ENCODE measurements at regions not wholly inside any gene's neighbourhood (a gene's known extent, or its start where the extent isn't known, plus 50 kb on each side); places are given as distances from the start of the nearest gene placed in this dataset.

DNA sequence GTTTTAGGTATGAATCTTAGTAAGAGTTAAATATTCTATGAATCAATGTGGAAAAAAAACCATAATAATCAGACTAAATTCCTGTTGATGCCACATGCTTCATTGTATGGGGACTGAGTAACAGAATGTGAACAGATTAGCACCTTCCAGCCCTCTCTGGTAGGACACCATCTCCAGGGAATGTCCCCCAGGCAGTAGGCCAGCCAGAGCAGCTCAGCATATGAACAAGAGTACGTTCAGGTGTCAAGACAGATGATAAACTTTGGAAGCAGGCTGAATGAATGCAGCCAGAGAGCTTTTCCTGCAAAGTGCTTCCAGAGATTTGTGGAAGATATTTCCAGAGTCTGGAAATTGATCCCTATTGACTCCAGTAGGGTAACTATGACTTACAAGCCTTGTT, 204.4 kb downstream of the RPS29 start:
- intact Hi-C loops (cut with DNase I), result no loop called here
- 44 to 69% (median 48%) methylated on average over 1 of the region's 1 CpG for WGBS, 3 donors
- no peak for TF ChIP-seq EP300 (IDR thresholded peaks at IDR 0.05)
- TF ChIP-seq POLR2A (IDR thresholded peaks at IDR 0.05), result no peak
- Histone ChIP-seq H3K36me3 (no peaks in the 10 kb centered on the region), H3K27me3 (no peaks in the 10 kb centered on the region), H3K4me1 (ENCODE audit: insufficient read depth) (no peaks in the 10 kb centered on the region), H3K27ac (no peak overlapping the region), H3K9me3 (no peaks in the 10 kb centered on the region), H3K4me3 (no peak overlapping the region)
- no peak for DNase-seq

- no peaks in the 10 kb centered on the region for H3K27me3 ChIP-seq
- H3K27ac ChIP-seq, result no peak overlapping the region
- H3K36me3 ChIP-seq, result no peaks in the 10 kb centered on the region
- intact Hi-C loops (cut with DNase I), result no loop called here
- 89 to 93% (median 92%) methylated on average over 3 of the region's 3 CpGs for WGBS, 3 donors
- peaks cover 3% of the 10 kb centered on the region for H3K4me1 ChIP-seq (ENCODE audit: insufficient read depth)
- no peak for DNase-seq
- H3K4me3 ChIP-seq, result no peak overlapping the region
- TF ChIP-seq POLR2A (IDR thresholded peaks at IDR 0.05), result no peak
- TF ChIP-seq EP300 (IDR thresholded peaks at IDR 0.05), result no peak
- no peak for TF ChIP-seq CTCF (IDR thresholded peaks at IDR 0.05)
- no peaks in the 10 kb centered on the region for H3K9me3 ChIP-seq
These were observed 218.5 kb downstream of the RPS29 start for GRCh38 chr14:49367696-49368095.

GRCh38 chr14:49366416-49366815, 219.8 kb downstream of the RPS29 start:
- no peak for DNase-seq
- intact Hi-C loops (cut with DNase I), result no loop called here
- Histone ChIP-seq H3K27ac (no peak overlapping the region), H3K36me3 (no peaks in the 10 kb centered on the region), H3K9me3 (no peaks in the 10 kb centered on the region), H3K4me1 (ENCODE audit: insufficient read depth) (peaks cover 3% of the 10 kb centered on the region), H3K4me3 (no peak overlapping the region), H3K27me3 (no peaks in the 10 kb centered on the region)
- 0 to 13% (median 6%) methylated on average over 1 of the region's 1 CpG for WGBS, 3 donors
- TF ChIP-seq EP300 (IDR thresholded peaks at IDR 0.05), result no peak
- no peak for TF ChIP-seq POLR2A (IDR thresholded peaks at IDR 0.05)
- TF ChIP-seq CTCF (IDR thresholded peaks at IDR 0.05), result no peak

GRCh38 chr14:49364752-49365117, 221.4 kb downstream of the RPS29 start:
- H3K9me3 ChIP-seq, result no peaks in the 10 kb centered on the region
- no peak for TF ChIP-seq EP300 (IDR thresholded peaks at IDR 0.05)
- no peak for TF ChIP-seq POLR2A (IDR thresholded peaks at IDR 0.05)
- TF ChIP-seq CTCF (IDR thresholded peaks at IDR 0.05), result no peak
- 29 to 40% (median 33%) methylated on average over 1 of the region's 1 CpG for WGBS, 3 donors
- no peak overlapping the region for H3K27ac ChIP-seq
- peaks cover 3% of the 10 kb centered on the region for H3K4me1 ChIP-seq (ENCODE audit: insufficient read depth)
- H3K27me3 ChIP-seq, result no peaks in the 10 kb centered on the region
- intact Hi-C loops (cut with DNase I), result no loop called here
- no peak overlapping the region for H3K4me3 ChIP-seq
- H3K36me3 ChIP-seq, result no peaks in the 10 kb centered on the region
- DNase-seq, result no peak

DNA sequence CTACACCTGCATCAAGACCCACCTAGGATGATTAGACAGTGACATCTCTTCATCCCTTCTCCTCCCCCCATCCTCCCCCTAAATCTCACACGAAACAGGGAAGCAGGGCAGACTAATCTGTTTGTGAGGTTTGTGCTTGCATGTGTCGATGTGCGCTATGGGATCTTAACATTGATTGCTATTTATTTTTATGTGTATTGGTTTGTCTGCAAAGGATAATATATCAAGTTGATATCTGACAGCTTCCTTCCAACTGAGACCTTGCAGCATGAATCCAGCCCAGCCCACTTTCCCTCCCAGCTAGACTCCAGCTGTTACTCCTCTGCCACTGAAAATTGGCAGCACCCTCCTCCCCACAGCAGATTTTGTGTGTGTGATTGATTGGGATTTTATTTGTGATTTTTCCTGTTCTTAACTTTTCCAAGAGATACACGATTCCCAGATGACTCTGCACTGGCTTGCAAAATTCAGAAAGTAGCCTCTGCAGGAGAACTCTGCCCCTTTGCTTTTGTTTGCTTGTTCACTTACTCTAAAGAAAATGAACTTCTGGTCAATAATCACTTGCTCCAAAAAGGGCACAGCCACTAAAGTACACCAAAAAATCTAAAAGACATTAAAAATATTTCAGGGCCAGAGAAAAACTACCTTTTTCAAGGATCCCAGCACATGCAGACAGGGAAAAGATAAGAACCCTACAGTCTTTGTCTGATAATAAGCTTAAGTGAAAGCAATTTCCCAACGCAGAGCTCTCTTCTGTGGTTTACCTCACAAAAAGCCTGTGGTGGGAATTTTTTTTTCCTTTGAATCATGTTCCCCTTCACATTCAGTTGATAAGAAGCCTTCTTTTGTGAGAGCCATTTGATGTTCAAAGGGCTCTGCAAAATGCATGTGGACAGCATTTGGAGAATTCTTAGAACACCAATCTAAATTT, 222.1 kb downstream of the RPS29 start:
- no peak for DNase-seq
- no peaks in the 10 kb centered on the region for H3K36me3 ChIP-seq
- no peaks in the 10 kb centered on the region for H3K9me3 ChIP-seq
- no peaks in the 10 kb centered on the region for H3K27me3 ChIP-seq
- 9 to 10% (median 9%) methylated on average over 5 of the region's 5 CpGs for WGBS, 3 donors
- no peak overlapping the region for H3K4me3 ChIP-seq
- H3K27ac ChIP-seq, result no peak overlapping the region
- intact Hi-C loops (cut with DNase I), result no loop called here
- no peak for TF ChIP-seq POLR2A (IDR thresholded peaks at IDR 0.05)
- no peak for TF ChIP-seq CTCF (IDR thresholded peaks at IDR 0.05)
- TF ChIP-seq EP300 (IDR thresholded peaks at IDR 0.05), result no peak
- H3K4me1 ChIP-seq (ENCODE audit: insufficient read depth), result peaks cover 3% of the 10 kb centered on the region

Measured in ovary (tissue), 7 donors.